Kidney tubule cell (primary cell): ENCODE measurements at regions not wholly inside any gene's neighbourhood (a gene's known extent, or its start where the extent isn't known, plus 50 kb on each side); places are given as distances from the start of the nearest gene placed in this dataset.
"Not testable (repeated sequence)": the region's sequence is repeated elsewhere in the genome, so short reads cannot be mapped to it uniquely, and the experiment has no call there.

ENCODE experiments used
- DNase-seq: peaks from one replicate; pipeline ENCODE4 v3.0.0-alpha.2; 2018; ENCODE audit warnings: low spot score

DNA sequence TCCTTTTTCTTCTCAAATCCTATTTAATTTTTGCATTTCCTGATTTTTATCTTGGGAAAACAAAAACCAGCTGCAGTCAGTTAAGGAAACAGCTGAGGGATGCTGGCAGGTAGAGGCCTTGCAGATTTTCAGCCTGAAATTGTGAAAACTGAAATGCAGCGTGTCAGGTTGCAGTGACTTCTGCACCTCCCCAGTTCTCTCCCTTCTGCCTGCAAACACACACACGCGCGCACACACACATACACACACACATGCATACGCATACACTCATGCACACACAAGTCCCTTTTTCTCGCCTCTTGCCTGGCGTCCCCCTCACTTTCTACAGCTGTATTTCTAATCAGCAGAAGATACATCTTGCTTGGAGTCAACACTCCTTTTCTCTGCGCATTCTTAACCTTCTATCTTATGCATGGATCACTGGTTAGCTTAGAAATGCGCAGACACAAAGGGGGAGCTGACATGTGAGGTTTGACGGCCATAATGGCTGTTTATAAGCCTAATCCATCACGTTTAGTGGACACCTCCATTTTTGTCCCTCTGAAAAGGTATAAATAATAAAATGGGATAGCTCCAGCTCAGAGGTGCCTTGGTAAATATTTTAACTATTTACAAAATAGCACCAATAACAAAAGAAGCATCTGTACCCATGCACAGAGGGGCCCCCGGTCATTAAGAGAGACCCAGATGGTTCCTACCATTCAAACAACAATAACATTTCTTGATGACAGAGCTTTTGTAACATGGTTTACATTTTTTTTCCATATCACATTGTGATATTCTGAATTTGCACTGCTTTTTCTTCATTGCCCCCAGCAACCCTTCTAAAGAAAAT is 392.1 kb upstream of the SALL1 start:
- no peak for DNase-seq

- peak; percentile 55 for DNase-seq
These were observed 389.2 kb upstream of the SALL1 start for GRCh38 chr16:51540259-51540658.

DNA sequence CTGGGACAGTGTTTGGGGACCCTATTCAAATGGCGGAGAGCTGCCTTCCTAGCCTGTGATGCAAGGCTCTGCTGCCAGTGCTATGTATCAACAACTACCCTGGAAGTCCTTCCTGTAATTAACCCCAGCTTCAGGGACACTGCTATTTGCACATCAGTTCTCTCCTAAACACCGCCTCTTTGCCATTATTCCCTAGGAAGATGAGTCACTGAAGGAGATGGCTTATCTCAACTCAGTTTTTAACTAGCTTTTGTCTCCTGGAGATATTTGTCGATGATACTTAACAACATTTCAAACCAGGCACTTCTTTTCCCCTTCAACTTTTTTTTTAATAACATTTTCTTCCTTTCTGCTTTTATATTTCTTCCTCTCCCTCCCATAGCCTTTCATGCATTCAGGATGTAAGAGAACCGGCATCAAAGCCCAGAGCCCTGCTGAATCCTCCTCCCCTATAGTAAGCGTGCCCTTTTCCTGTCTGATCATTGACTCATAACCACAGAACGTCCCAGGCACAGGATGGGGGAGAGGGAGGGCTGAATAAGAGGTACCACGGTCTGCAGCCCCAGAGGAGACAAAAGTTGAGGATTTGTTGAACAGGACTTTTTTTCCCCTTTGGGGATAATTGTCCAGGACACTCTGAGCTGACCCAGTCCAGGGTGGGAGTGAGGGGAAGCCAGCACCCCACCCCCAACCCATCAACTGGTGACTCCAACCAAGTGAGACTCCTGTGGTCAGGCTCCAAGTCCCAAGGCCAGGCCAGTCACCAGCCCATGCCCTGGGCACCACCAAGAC is 387.8 kb upstream of the SALL1 start:
- peak; percentile 91 for DNase-seq

DNA sequence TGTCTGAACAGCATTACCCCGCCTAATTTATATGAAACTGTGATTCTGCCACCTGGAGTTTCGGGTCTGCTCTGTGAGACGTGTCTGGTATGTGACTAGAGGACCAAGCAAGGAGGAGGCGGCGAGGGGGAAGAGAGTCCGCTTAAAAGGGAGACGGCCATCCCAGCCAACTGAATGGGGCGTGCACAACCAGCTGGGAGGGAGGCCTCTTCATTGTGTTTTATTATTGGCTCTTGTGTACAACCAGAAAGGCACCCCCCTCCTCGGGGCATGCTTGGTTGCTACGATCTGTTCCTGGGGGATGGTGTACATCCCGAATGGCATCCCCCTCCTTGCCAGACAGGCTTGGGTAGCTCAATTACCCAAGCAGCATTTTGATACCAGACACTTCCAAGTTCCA is 384.5 kb upstream of the SALL1 start:
- no peak for DNase-seq

DNA sequence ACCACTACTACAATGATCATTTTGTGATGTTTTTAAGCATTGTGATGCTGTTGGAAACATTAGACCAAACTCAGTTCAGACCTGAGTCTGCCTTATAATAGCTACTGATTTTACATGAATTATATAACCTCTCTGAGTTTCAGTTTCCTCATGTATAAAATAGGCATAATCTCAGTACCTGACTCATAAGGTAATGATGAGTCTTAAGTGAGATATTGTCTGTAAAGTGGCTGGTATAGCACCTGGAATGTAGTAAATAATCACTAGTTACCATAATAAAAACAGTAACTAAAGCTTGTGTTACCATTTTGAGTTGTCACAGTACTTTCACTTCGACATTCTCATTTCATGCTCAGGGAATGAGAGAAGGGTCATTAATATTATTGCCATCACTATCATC is 381.5 kb upstream of the SALL1 start:
- peak; percentile 74 for DNase-seq

DNA sequence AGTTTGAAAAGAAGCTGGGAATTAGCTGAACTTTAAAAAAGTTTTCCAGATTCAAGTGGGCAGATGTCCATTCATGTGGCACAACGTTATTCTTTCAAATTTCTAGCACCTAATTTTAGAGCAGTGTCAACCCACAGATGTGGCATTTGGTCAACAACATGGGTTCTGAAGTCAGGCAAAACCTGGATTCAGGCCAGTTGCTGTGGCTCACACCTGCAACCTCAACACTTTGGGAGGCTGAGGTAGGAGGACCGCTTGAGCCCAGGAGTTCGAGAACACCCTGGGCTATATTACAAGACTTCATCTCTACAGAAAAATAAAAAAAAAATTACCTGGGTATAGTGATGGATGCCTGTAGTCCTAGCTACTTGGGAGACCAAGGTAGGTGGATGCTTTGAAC is 380.2 kb upstream of the SALL1 start:
- DNase-seq = no peak

- DNase-seq = no peak
These were observed 376.3 kb upstream of the SALL1 start for GRCh38 chr16:51527349-51527748.

DNA sequence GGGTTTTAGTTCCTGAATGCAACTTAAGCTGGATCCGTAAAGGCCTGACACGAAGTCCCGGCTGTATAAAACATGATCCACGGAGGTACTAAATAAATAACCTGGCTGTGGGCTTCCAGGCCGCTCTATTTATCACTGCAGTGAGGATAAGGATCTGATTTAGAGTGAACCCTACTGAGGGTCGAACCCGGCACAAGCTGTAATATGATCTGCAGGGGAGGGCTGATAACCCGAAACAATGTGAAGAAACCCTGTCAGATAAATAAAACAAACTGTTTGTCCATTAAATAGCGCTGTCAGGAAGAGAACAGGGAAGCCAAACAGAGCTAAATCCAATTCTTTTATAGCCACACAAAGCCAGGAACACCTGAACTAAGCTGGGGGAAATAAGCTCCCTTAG is 375.6 kb upstream of the SALL1 start:
- DNase-seq = no peak

DNA sequence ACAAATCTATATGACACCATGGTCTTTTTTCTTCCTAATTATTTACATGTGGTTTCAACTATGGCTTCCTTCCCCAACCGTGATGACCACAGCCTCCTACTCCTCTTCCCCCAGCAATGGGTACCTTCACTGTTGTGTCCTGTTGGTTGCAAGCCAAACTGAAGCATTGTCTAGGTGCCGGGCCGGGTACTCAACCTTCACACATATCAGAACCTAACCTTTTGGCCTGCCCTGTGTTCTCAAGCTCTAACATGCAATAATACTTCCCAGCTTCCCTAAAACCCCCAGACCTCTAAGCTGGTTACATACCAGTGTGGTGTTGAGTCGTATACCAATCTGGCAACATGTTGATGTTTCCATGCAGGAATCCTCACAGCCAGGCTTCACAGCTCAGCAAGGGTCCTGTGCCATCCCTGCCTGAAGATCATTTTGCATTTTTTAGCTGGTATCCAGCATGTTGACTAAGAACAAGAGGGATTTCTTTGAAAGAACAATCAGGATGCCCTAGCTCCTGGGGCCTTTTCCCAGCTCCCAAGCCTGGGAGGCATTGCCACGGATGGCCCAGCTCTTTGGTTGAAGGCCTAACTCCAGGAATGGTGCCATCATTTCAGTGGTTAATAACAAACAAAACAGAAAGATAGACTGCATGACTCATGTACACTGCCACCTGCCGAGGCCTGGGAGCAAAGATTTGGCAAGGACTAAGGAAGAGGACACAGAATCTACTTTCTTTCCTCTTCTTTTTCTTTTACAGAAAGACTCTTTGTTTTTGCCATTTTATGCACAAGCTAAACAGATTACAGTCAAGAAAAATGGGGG is 373.7 kb upstream of the SALL1 start:
- DNase-seq = peak; percentile 80

- no peak for DNase-seq
These were observed 373.0 kb upstream of the SALL1 start for GRCh38 chr16:51524070-51524469.

DNA sequence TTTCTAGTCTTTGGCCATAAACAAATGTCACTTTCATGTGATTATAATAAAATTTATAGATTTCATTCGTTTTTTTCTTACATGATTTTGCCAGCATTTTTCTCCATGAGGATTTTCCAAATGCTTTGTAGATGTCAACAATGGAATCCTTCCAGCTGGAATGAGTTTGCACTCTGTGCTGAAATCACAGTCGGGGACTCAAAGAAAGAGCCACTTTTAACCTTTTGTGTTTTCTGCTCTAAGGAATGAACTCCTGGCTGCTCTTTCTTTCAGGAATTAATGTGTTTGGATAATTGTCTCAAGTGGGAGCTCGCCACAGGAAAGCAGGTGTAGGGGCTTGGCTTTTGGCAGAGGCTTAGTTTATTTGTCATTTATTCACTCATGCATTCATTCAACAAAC is 372.3 kb upstream of the SALL1 start:
- no peak for DNase-seq

- DNase-seq = no peak
These were observed 371.8 kb upstream of the SALL1 start for GRCh38 chr16:51522902-51523301.

DNA sequence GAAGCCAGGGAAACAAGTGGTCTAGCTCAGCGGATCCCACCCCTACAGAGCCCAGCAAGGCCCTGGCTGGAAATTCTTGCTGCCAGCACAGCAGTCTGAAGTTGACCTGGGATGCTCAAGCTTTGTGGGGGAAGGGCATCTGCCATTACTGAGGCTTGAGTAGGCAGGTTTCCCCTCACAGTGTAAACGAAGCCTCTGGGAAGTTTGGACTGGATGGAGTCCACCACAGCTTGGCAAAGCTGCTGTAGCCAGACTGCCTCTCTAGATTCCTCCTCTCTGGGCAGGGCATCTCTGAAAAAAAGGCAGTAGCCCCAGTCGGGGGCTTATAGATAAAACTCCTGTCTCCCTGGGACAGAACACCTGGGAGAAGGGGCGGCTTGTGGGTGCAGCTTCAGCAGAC is 365.9 kb upstream of the SALL1 start:
- not testable (repeated sequence) for DNase-seq

- no peak for DNase-seq
These were observed 359.3 kb upstream of the SALL1 start for GRCh38 chr16:51510416-51510815.

- no peak for DNase-seq
These were observed 358.3 kb upstream of the SALL1 start for GRCh38 chr16:51509336-51509735.

GRCh38 chr16:51508490-51509212 is 357.6 kb upstream of the SALL1 start:
- no peak for DNase-seq

DNA sequence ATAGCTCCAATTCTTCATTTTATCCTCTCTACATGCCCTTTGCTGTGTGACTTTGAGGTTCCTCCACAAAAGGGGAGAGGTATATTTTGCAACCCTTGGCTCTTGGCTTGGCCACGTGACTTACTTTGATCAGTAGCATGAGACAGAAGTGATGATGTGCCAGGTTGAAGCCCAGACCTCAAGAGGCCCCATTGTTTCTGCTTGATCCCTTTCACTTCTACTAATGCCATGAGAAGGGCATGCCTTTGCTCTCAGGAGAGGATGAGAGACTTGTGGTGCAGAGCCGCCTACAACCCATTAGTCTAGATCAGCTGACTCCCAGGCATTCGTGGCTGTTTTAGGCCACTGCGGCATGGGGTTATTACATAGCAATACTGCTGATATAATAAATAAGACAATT is 356.2 kb upstream of the SALL1 start:
- DNase-seq = no peak

GRCh38 chr16:51500306-51500705 is 349.2 kb upstream of the SALL1 start:
- DNase-seq = peak; percentile 50

- no peak for DNase-seq
These were observed 346.6 kb upstream of the SALL1 start for GRCh38 chr16:51497541-51498211.

DNA sequence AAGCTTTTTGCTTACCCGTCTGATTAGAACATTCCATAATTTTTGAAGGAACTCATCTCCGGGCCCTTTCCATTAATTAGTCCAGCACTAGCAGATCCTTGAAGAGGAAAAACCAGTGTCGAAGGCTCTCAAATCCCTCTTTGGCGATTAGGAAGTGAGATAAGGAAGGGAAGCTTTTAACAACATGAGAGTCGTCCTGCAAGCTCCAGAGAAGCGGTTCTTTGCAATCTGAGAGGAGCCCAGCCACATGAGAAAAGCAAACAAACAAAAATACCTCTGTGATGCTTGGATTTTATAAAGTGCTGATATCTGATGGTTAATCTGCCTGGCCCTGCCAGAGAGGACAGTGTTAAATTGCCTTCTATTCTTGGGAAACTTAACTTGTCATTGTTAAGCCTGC is 339.8 kb upstream of the SALL1 start:
- no peak for DNase-seq

DNA sequence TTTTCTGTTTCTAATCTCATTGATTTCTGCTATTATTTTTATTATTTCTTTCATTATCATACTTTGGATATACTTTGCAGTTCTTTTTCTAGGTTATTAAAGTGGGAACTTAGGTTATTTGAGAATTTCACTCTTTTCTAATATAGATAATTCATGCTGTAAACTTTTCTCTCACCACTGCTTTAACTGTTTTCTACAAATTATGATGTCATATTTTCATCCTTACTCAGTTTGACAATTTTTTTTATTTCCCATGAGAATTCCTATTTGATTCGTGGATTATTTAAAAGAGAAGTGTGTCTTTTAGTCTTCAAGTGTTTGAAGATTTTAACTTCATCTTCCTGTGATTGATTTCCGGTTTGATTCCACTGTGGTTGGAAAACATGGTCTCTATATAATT is 336.8 kb upstream of the SALL1 start:
- DNase-seq = no peak
